Mononuclear cell (primary cell): ENCODE measurements at regions not wholly inside any gene's neighbourhood (a gene's known extent, or its start where the extent isn't known, plus 50 kb on each side); places are given as distances from the start of the nearest gene placed in this dataset.

Experiments used
- H3K27me3 ChIP-seq: 2 replicates; pipeline ENCODE4 v1.6.0; 2011; ENCODE audit warnings: low read length, control low read depth; ENCODE audit not compliant: insufficient read depth
- H3K4me1 ChIP-seq: 2 replicates; pipeline ENCODE4 v1.5.1; 2011; ENCODE audit warnings: mild to moderate bottlenecking, low read length, control low read depth; ENCODE audit not compliant: insufficient read depth
- H3K4me3 ChIP-seq: 2 replicates; pipeline ENCODE4 v1.5.1; 2011; ENCODE audit warnings: mild to moderate bottlenecking, low read length, moderate library complexity
- H3K9me3 ChIP-seq: 2 replicates; pipeline ENCODE4 v1.5.1; 2011; ENCODE audit warnings: low read depth, mild to moderate bottlenecking, control low read depth, low read length

GRCh38 chr16:86175816-86176215 lies 276.9 kb downstream of the IRF8 start:
- Histone ChIP-seq H3K4me1 (no peaks in the 10 kb centered on the region), H3K4me3 (no peak overlapping the region), H3K27me3 (peaks cover 6% of the 10 kb centered on the region), H3K9me3 (no peaks in the 10 kb centered on the region)

- H3K4me3 ChIP-seq, result no peak overlapping the region
- H3K9me3 ChIP-seq, result no peaks in the 10 kb centered on the region
- H3K27me3 ChIP-seq, result peaks cover 6% of the 10 kb centered on the region
- H3K4me1 ChIP-seq, result no peaks in the 10 kb centered on the region
These were observed 277.5 kb downstream of the IRF8 start for GRCh38 chr16:86176462-86176861.

GRCh38 chr16:86180244-86180643 lies 281.3 kb downstream of the IRF8 start:
- Histone ChIP-seq H3K4me1 (no peaks in the 10 kb centered on the region), H3K4me3 (no peak overlapping the region), H3K27me3 (no peaks in the 10 kb centered on the region), H3K9me3 (no peaks in the 10 kb centered on the region)

- H3K4me1 ChIP-seq, result no peaks in the 10 kb centered on the region
- H3K4me3 ChIP-seq, result no peak overlapping the region
- no peaks in the 10 kb centered on the region for H3K27me3 ChIP-seq
These were observed 281.8 kb downstream of the IRF8 start for GRCh38 chr16:86180780-86181179.

GRCh38 chr16:86181526-86181925 lies 282.6 kb downstream of the IRF8 start:
- H3K4me1 ChIP-seq, result no peaks in the 10 kb centered on the region
- no peak overlapping the region for H3K4me3 ChIP-seq
- H3K9me3 ChIP-seq, result no peaks in the 10 kb centered on the region
- no peaks in the 10 kb centered on the region for H3K27me3 ChIP-seq

More at GRCh38 chr16:86180780-86181179, 281.8 kb downstream of the IRF8 start:
- H3K9me3 ChIP-seq, result no peaks in the 10 kb centered on the region

- Histone ChIP-seq H3K4me1 (no peaks in the 10 kb centered on the region), H3K27me3 (no peaks in the 10 kb centered on the region), H3K9me3 (no peaks in the 10 kb centered on the region), H3K4me3 (no peak overlapping the region)
These were observed 285.2 kb downstream of the IRF8 start for GRCh38 chr16:86184185-86184584.

GRCh38 chr16:86185089-86185488 lies 286.1 kb downstream of the IRF8 start:
- H3K4me3 ChIP-seq, result no peak overlapping the region
- no peaks in the 10 kb centered on the region for H3K27me3 ChIP-seq
- no peaks in the 10 kb centered on the region for H3K4me1 ChIP-seq
- no peaks in the 10 kb centered on the region for H3K9me3 ChIP-seq

GRCh38 chr16:86186313-86186712 lies 287.4 kb downstream of the IRF8 start:
- H3K9me3 ChIP-seq, result no peaks in the 10 kb centered on the region
- H3K4me1 ChIP-seq, result no peaks in the 10 kb centered on the region
- H3K27me3 ChIP-seq, result no peaks in the 10 kb centered on the region
- H3K4me3 ChIP-seq, result no peak overlapping the region

- Histone ChIP-seq H3K4me3 (no peak overlapping the region), H3K9me3 (no peaks in the 10 kb centered on the region), H3K4me1 (no peaks in the 10 kb centered on the region), H3K27me3 (peaks cover 9% of the 10 kb centered on the region)
These were observed 291.0 kb downstream of the IRF8 start for GRCh38 chr16:86189934-86190333.

GRCh38 chr16:86191663-86192062 lies 292.7 kb downstream of the IRF8 start:
- H3K27me3 ChIP-seq, result peaks cover 19% of the 10 kb centered on the region

GRCh38 chr16:86193528-86194193 lies 294.7 kb downstream of the IRF8 start:
- H3K9me3 ChIP-seq, result no peaks in the 10 kb centered on the region
- no peak overlapping the region for H3K4me3 ChIP-seq
- no peaks in the 10 kb centered on the region for H3K4me1 ChIP-seq
- peaks cover 39% of the 10 kb centered on the region for H3K27me3 ChIP-seq

More at GRCh38 chr16:86191663-86192062, 292.7 kb downstream of the IRF8 start:
- Histone ChIP-seq H3K4me3 (no peak overlapping the region), H3K9me3 (no peaks in the 10 kb centered on the region), H3K4me1 (no peaks in the 10 kb centered on the region)

GRCh38 chr16:86195863-86196630 lies 297.1 kb downstream of the IRF8 start:
- H3K4me1 ChIP-seq, result no peaks in the 10 kb centered on the region
- H3K27me3 ChIP-seq, result peaks cover 52% of the 10 kb centered on the region
- no peaks in the 10 kb centered on the region for H3K9me3 ChIP-seq
- no peak overlapping the region for H3K4me3 ChIP-seq

GRCh38 chr16:86196687-86197391 lies 297.9 kb downstream of the IRF8 start:
- Histone ChIP-seq H3K4me3 (no peak overlapping the region), H3K27me3 (peaks cover 52% of the 10 kb centered on the region), H3K4me1 (no peaks in the 10 kb centered on the region), H3K9me3 (no peaks in the 10 kb centered on the region)

GRCh38 chr16:86198206-86199118 lies 299.5 kb downstream of the IRF8 start:
- no peaks in the 10 kb centered on the region for H3K4me1 ChIP-seq
- peaks cover 45% of the 10 kb centered on the region for H3K27me3 ChIP-seq
- no peak overlapping the region for H3K4me3 ChIP-seq
- H3K9me3 ChIP-seq, result no peaks in the 10 kb centered on the region
